HG03565 (cell line): ENCODE measurements at regions not wholly inside any gene's neighbourhood (a gene's known extent, or its start where the extent isn't known, plus 50 kb on each side); places are given as distances from the start of the nearest gene placed in this dataset.

Experiments
- ATAC-seq: cut with Tn5 transposase; IDR thresholded peaks from one replicate; pipeline ENCODE4 v1.9.1; 2021; ENCODE audit warnings: mild to moderate bottlenecking, moderate library complexity; ENCODE audit not compliant: unreplicated experiment

- no peak for ATAC-seq
Observed at GRCh38 chr2:45072862-45073237, 63.6 kb upstream of the SIX2 start.

GRCh38 chr2:45072064-45072861 is 63.0 kb upstream of the SIX2 start:
- no peak for ATAC-seq

DNA sequence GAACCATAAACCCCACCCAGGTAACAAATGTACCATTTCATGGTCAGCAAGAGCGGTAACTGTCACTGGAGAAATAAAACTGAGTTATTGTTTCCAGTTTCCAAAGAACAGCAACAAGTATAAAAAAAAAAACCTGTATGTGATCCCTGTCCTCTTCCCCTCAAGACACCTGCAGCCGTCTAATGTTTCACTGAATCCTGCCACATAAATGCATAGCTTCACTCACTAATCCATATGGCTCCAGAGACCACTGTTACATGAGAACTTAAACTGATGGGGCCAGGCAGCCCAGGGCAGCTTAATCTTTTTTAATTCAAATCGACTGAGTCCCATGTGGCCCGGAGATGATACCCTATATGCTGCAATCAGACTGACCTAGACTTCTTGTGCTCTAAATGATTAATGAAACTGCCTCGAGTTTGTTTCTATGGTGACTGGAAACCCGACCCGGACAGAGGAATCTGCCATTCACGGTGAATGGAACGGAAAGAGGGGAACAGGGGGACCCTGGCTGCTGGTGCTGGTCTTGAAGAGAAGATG is 60.9 kb upstream of the SIX2 start:
- ATAC-seq = no peak

DNA sequence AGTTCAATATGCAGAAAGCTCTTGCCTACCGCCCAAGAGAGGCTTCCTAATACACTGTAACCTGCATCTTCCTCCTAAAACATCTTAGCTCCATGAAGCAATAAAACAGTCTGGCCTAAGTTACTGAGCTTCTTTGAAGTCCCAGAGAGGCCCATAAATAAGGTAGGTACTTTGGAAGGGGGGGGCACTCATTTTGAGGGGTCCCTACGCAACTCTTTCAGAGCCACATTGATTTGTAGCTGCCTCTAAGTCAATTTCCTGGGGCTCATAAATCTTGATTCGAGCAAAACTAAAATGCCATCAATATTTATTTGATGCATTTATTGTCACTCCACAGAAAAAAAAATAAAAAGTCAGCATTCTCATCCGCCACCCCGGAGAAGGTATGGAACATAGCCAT is 60.4 kb upstream of the SIX2 start:
- no peak for ATAC-seq

GRCh38 chr2:45068571-45069140 is 59.4 kb upstream of the SIX2 start:
- no peak for ATAC-seq

DNA sequence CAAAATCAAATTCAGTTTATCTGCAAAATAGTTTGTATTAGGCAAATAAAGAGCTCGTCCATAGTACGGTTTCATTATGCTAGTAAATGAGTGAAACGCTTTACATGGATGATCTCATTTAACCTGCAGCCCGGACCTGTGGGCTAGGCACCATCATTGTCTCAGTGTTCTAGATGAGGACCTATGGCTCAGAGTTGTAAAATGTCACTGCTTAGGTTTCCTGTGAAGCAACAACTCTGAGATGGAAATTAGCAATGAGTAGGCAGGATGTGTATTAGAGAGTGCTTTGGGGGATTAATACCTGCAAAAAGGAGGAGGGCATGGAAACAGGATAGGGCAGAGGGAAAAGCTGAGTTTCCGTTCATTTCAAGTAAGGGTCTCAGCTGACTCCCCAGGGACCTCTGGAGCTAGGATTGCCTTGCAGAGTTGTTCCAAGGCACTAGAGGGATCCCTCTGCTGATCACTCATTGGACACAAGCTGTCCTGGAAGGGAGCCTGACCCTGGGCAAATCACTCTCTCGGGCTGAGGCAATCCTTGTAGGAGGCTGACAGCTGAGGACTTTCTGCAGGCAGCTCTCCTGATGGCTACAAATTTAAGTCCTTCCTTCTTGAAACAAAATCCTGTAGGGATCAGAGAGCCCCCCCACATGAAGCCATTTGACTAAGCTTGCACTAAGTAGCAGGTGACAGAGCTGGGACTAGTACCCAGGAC is 58.8 kb upstream of the SIX2 start:
- ATAC-seq = no peak
